ENCODE measurements at regions not wholly inside any gene's neighbourhood (a gene's known extent, or its start where the extent isn't known, plus 50 kb on each side); places are given as distances from the start of the nearest gene placed in this dataset.
"Not testable (repeated sequence)": the region's sequence is repeated elsewhere in the genome, so short reads cannot be mapped to it uniquely, and the experiment has no call there.

GRCh38 chr12:23146070-23146469 lies 521.1 kb downstream of the ETNK1 start:
- not testable (repeated sequence) for TF ChIP-seq CTCF, POLR2A (IDR thresholded peaks at IDR 0.05)
